ENCODE measurements at regions not wholly inside any gene's neighbourhood (a gene's known extent, or its start where the extent isn't known, plus 50 kb on each side); places are given as distances from the start of the nearest gene placed in this dataset.
"Not testable (repeated sequence)": the region's sequence is repeated elsewhere in the genome, so short reads cannot be mapped to it uniquely, and the experiment has no call there.

DNA sequence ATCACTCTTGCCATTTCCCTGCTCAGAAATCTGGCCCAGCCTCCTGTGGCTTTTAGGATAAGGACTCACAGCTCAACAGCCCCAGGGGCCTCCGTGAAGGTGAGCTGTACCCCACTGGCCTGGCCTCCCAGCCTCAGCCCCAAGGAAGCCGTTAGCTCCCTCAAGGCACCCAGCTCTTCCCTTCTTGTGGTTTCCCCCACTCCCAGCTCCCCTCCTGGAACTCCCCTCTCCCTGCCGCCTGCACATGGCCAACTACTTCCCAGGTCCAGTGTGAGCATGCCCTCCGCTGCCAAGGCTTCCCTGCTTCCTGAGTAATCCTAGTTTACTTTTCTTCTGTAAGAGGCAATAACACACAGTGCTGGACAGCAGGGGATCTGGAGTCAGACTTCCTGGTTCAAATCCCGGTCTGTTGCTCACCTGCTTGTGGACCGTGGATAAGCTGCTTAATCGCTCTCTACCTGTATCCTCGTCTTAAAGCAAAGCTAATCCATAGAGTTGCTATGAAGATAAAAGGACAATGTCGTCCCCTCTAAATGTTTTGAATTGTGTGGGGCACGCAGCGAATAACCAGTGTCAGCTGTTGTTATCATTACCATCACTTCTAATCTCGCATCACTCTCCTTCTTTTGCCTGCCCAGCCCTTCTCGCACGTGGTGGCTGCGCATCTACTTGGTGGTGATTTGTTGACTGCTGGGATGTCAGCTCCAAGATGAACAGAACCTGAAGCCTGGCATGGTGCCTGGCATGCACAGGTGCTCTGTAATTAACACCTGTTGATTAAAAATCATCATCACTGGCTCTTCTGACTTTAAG lies 86.6 kb downstream of the C5orf15 start:
- no peak for DNase-seq (ENCODE audit: low read depth)

DNA sequence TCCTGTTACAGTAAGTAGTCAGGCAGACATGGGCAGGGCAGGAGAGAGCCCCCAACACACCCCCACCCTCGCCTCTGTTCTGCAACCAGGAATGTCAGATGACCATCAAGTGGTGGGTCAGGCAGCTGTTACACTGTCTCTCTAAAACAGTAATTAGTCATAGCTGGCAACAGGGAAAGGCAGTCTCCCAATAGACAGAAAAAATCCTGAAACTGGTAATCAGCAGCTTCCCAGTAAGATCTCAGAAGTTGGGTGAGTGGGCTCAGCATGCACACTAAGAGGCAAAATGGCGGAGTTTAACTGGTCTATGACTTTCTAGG lies 90.2 kb downstream of the C5orf15 start:
- DNase-seq (ENCODE audit: low read depth) = no peak

DNA sequence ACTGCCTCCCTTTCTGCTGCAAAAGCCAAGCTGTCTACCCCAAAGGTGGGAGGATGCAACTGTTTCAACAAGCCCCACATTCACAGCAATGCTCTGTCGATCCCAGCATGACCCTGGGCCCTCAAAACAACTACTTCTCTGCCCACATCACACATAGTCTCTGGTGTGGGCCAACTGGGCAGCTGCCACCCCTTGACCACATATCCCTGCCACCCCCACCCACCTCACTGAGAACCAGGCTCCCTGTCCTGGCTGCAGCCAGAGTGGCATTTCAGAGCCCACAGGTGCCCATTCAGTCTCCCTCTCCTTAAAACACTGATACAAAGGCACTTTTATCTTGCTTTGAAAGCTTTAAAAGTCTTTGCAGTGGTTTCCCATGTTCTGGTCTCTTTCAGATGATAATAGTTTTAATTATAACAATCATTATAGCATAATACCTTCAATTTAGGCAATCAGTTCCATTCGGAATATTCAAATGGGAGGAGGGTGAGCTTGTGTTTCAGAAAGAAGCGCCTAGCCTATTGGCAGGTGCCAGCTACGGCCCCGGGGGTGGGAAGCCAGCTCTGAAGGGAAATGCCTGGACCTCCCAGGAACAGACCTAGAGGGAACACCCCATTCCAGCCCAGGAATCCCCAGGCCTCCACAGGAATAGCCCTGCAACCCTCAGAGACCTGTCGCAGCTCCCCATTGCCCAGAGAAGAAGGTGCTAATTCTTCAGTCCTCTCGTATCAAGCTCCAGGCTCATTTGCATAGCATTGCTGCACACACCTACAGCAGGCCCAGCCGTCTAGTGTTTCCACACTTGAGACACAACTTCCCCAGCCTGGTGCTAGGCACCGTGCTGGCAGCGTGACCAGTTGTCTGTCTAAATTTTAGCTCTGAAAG lies 90.8 kb downstream of the C5orf15 start:
- DNase-seq (ENCODE audit: low read depth) = no peak

DNA sequence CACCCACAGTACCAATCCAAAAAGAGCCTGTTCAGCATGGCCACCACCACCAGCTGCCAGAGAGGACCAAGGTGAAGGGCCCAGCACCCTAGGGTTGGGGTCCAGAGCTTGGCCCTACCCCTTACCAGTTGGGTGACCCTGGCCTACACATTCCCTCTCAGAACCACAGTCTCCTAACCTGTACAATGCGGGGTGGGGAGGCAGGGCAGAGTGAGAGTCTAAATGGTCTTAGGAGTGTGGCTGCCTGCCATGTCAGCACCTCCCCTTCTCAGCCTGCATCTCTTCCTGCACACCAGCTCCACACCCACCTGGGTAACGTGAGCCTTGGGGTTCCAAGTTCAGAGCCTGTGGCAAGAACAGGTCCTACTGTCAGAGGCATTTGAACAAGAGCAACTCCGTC lies 92.2 kb downstream of the C5orf15 start:
- no peak for DNase-seq (ENCODE audit: low read depth)

DNA sequence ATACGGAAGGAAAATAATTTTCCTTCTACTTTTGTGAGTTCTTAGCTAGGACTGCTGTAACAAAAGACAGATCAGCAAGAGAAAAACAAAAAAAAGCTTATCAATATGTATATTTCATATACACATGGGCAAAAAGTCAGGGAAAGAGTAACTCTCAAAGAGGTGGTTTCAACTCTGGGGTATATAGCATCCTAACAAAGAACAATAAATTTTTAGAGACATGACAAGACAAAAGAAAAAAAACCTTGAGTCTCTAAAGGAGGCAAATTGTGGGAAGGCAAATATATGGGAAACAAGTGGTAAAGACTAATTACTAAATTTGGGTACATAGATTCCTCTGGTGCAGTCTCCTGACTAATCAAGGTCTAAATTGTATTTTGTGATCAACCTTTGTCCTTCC lies 93.2 kb downstream of the C5orf15 start:
- no peak for DNase-seq (ENCODE audit: low read depth)

DNA sequence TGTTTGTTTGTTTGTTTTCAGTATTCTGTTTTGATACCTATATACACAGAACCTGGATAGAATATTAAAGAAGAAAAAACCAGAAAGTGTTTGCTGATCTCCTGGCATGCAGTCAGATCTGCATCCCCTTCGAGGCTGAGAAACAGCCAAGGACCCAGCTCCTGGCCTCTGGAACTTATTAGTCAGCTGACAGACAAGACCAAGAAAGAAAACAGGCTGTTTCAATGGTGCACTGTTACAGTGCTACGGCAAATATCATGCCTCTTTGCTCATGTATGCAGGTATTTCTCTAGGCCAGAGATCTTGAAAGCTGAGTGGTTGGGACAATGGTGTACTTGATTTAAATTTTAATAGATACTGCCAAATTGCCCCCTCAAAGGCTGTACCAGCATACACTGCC lies 95.0 kb downstream of the C5orf15 start:
- DNase-seq (ENCODE audit: low read depth) = no peak

DNA sequence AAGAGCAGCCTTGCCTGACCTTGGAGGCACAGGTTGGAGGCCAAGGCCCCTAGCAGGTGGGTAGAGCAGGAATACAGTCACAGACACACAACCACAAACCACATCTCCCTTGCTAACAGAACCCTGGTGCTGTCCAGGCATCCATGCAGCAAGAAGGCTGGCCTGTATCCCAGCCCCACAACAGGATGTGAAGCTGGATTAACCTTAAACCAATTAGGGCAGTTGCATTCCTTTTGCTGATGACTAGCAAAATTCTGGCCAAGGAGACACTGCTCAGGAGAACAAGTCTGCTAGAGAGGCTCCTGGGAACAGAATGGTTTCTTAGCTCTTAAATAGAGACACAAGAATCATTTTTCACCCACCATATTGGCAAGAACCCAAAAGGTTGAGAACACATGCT lies 97.8 kb downstream of the C5orf15 start:
- DNase-seq (ENCODE audit: low read depth) = peak; percentile 47

DNA sequence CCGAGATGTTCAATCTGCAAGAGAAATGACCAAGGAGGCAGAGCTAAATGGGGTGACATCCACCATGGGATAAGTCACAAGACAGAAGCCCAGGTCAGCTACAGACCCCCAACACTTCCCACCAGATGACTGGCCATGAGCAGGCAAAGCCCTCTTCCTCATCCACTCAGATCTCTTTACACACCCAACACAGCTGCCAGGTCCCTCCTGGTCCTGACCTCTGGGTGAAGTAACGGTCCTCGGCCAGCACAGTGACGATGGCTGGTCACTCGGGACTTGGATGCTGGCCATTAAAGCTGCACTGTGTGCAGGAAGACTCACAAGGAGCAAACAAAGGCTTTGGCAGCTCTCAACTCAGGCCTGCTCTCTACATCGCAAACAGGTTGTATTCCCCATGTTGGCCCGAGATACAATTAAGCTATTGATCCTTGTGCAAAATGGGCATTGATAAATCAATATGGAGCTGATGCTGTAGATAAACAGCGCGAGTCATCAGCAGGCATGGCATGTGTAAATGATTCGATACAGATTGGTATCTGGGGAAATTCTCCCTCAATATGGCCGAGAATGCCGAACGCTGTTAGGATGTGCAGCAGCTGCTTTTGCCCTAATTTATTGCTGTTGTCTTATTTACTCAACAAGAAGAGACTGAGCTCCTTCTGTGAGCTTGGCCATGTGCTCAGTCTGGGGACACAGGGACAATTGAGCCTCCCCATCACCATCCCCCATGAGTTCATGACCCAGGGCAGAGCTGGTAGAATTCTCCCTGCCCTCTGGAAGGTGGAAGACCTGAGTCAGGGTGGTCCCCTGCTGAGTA lies 98.7 kb downstream of the C5orf15 start:
- no peak for DNase-seq (ENCODE audit: low read depth)

DNA sequence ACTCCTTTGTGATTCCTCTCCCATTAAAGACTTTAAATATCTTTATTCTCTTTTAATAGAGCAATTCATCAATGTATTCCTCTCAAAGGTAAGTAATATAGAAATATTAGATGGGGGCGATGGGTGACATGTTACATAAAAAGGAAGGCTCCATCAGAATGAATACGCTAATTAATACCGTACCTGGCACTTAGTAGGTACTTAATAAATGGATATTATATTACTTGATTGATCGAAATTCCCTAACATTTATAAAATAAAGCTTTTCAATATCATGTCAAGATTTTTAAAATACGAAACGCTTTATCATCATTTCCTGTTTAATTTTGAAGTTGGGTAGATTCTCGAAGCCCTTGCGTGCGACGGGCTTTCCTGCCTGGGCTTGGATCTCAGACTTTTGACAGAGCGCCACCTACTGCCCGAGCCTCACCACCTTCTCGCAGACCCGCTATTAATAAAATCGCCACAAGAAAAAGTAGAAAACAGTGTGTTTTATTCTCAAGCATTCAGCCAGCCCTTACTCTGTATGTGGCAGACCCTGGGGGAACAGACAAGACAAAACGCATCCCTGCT lies 99.4 kb downstream of the C5orf15 start:
- DNase-seq (ENCODE audit: low read depth) = peak; percentile 81

DNA sequence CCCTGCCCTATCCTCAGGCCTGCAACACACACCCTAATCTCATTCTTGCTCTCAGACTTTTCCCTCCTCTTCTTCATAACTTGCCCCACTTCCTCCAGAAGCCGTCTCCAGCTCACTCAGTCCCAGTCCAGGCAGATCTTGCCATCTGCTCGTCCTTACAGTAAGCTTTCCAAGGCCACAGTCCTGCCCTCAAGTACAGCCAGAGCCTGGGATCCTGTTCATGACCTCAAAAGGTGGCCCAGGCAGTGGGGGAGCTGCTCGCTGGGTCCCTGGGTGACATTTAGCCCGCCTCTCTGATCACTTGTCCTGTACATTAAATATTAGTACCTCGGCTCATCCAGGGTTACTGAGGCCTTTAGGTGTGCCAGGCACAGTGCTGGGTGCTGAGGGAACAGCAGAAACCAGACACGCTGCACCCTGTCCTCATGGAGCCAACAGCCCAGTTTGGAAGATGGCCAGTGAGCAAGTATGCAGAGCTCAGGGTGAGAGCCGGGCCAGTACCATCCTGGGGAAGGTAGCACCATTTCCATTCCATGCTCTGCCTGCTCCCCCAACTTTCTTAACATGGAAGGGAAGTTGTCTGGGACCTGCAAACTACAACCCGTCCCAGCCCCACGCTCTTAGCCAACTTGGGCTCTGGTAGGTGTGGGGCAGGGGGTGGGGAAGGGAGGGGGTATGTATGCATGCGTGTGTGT lies 100.4 kb downstream of the C5orf15 start:
- no peak for DNase-seq (ENCODE audit: low read depth)

DNA sequence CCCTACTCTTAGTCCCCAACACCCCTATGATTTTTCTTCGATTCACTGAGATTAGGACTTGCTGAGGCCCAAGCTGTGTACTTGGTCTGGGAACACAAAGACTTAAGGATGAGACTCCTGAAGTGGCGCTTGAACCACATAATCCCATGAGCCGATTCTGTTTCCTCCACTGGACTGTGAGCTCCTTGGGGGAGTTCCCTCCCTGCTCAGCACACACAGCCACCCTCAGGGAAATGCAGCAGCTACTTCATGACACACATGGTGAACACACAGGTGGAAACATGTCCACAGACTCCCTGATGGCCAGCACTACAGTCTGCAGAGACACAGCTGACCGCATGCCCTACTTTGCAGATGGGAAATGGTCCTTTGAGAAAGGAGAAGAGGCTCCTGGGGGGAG lies 101.1 kb downstream of the C5orf15 start:
- no peak for DNase-seq (ENCODE audit: low read depth)

DNA sequence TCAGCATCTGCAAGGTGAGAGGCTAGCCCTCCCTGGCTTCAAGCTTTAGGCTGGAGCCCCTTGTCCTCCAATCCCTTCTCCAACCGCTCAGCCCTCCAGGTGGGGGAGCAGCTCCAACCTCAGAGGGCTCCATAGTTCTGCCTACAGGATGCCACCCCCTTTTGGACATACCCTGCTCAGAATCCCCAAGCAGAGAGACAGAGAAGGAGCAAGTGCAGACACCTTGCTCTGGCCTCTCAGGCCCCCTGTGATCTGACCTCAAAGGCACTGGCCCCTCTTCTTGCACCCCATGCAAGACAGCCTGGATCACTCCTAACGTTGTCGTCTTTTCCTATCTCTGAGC lies 101.6 kb downstream of the C5orf15 start:
- no peak for DNase-seq (ENCODE audit: low read depth)

DNA sequence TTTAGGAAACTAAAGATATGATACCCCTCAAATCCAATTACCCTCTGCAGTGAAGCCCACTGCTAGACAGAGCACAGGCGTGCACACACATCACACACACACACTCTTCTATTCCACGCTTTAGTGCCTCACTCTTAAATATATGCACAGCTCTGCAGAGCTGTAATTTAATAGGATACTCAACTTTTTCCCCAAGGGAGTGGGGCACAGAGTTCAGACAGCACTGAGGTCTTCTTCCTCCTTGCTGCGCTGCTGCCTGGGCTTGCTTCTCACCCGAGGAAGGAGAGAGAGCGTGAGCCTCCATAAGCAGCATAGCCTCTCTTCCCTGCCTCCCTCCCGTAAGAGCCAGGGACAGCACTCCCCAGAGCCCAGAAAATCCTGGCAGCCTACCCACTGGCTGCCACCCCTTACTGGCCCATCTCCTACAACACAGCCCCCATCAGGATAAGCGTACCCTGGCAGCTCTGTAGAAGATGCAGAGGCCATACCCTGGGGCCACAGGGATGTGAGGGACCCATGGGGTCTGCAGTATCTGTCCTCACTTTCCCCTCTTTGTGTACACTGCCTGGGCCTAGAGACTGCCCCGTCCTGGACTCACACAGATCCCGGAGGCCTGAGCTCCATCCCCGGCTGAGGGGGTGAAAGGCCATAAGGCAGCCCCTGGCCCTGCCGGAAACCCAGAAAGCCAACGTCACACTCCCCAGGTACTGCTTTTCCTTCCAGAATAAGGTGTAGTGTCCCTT lies 102.1 kb downstream of the C5orf15 start:
- DNase-seq (ENCODE audit: low read depth) = no peak

DNA sequence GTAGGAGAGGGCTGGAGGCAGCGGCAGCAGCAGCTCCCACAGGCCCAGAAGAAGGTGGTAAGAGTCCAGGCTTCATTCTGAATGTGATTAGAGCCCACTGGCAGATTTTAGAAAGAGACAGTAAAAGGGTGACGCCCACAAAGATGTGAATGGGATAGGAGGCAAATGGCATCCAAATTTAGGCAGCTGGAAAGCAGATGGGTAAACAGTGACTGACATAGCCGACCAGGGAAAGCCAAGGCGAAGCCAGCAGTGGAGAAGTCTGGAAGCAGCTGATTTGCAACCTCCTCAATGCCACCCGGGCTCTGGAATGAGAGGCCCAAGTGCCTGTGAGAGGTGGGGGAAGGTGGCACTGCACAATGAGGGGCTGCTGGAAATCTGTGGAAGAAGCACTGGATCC lies 103.3 kb downstream of the C5orf15 start:
- no peak for DNase-seq (ENCODE audit: low read depth)

DNA sequence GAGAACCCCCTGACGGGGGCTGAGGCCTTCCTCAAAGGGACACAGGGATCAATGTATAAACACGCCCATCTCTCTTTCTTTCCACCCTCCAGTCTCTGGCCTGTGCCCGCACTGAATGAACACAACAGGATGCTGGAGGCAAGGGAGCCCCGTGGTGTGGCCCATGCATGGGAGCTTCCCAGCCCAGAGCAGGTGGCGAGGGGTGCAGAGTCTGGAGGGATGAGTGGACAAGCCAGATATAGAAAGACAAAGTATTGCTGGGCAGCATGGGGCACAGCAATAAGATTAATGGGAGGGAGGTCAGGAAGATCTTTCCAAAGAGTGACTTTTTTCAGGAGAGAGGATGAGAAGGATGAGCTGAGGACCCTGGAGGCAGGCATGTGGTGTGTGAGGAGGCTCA lies 103.7 kb downstream of the C5orf15 start:
- no peak for DNase-seq (ENCODE audit: low read depth)

DNA sequence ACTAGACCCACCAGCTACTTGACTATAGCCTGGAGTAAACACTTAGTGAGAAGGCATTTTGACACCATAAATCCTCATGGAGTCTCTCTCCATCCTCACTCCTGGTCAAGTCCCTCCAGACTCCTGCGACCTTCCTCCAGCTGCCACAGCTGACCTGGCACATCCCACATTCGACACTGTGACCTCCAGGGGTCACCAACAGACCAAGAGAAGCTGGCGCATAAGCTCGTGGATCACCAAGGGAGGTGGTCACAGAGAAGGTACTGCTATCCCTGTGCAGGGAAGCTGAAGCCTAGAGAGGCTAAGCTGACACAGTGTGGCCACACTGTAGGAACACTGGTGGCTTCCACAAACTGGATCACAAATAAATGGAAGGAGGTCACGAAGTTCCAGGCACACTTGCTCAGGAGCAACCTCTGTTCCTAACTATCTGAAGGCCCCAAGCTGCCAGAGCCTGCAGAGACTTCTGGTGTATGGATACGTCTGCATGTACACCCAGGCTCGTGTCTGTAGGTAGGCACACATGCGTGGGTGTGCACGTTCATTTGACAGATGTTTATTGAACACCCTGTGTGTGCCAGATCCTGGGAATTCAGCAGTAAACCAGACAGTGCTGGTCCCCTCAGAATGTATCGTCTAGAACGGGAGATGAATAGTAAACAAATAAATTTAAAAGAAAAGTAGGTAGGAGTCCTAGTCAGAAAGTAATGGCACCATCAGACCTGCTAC lies 104.4 kb downstream of the C5orf15 start:
- no peak for DNase-seq (ENCODE audit: low read depth)

DNA sequence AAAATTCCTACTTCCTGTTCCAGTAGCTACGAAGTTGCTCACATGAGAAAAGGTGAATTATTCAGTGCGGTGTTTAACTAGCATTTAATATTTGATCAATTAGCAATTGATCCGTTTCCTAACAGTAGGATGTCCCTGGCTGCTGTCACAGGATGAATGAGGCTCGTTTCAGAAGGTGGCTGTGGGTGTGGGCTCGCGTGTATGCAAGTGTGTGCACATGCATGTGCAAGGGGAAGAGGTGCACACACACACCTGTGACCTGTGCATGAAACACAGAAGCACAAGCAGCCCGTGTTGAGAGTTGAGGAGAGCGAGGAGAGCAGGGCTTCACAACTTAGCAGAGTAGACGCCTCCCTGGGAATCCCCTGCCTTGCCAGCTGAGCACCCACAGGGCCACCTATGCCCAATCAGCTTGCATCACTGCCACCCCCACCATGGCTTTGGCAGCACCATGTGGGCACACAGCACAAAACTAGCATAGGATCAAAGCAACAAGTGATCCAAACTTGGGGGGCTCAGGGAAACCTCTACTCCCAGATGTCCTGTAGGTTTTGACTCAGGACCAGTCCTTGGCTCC lies 107.2 kb downstream of the C5orf15 start:
- no peak for DNase-seq (ENCODE audit: low read depth)

DNA sequence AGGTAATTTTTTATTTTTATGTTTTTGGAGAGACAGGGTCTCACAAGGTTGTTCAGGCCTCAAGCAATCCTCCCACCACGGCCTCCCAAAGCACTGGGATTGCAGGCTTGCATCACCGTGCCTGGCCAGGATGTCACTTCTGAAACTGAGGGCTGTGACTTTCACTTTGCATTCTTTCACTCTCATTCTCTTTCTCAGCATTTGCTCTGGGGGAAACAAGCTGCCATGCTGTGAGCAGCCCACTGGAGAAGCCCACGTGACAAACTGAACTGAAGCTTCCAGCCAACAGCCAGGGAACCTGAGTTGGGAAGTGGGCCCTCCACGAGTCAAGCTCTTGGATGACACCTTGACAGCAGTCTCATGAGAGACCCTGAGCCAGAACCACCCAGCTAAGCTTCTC lies 109.4 kb downstream of the C5orf15 start:
- DNase-seq (ENCODE audit: low read depth) = no peak

DNA sequence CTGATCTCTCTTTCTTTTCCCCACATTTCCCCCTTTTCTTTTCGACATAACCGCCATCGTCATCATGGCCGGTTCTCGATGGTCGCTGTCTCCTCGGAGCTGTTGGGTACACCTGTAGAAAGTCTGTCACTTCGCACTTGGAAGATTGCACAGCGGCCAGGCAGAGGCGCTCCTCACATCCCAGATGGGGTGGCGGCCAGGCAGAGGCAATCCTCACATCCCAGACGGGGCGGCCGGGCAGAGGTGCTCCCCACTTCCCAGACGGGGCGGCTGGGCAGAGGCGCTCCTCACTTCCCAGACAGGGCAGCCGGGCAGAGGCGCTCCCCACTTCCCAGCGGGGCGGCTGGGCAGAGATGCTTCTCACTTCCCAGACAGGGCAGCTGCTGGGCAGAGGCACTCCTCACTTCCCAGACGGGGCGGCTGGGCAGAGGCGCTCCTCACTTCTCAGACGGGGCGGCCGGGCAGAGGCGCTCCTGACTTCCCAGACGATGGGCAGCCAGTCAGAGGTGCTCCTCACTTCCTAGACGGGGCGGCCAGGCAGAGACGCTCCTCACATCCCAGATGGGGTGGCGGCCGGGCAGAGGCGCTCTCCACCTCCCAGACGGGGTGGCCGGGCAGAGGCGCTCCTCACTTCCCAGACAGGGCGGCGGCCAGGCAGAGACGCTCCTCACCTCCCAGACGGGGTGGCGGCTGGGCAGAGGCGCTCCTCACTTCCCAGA lies 110.7 kb downstream of the C5orf15 start:
- not testable (repeated sequence) for DNase-seq (ENCODE audit: low read depth)
